ENCODE measurements at regions not wholly inside any gene's neighbourhood (a gene's known extent, or its start where the extent isn't known, plus 50 kb on each side); places are given as distances from the start of the nearest gene placed in this dataset.
"Not testable (repeated sequence)": the region's sequence is repeated elsewhere in the genome, so short reads cannot be mapped to it uniquely, and the experiment has no call there.

DNA sequence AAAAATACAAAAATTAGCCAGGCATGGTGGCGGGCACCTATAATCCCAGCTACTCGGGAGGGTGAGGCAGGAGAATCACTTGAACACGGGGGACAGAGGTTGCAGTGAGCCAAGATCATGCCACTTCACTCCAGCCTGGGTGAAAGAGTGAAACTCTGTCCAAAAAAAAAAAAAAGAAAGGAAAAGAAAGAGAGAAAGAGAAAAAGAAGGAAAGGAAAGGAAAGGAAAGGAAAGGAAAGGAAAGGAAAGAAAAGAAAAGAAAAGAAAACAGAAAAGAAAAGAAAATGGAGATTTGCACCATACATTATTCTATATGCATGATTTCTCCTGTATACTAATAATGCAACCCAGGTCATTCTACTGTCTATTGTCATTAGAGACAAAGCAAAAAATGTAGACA is 421.5 kb downstream of the PCDH19 start:
- DNase-seq (ENCODE audit: low spot score), result not testable (repeated sequence)

- DNase-seq (ENCODE audit: low spot score), result no peak
Observed at GRCh38 chrX:99973572-99974226, 436.4 kb downstream of the PCDH19 start.

DNA sequence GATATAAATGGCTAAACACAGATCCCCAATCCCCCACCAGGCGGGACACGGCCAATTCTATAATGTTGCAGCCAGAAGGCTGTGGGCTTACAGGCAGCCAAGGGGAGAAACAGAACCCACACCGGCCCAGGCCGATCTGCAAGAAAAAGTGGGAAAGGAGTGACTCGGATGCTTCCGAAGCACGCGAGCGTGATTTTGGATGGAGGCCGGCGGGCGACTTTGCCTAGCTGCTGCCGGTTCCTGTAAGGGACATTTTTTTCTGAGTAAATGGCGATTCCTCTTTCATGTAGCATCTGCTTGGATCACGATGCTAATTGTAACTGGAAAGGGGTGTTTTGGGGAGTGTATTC is 470.2 kb downstream of the PCDH19 start:
- DNase-seq (ENCODE audit: low spot score), result no peak

GRCh38 chrX:99939206-99939882 is 470.7 kb downstream of the PCDH19 start:
- not testable (repeated sequence) for DNase-seq (ENCODE audit: low spot score)

DNA sequence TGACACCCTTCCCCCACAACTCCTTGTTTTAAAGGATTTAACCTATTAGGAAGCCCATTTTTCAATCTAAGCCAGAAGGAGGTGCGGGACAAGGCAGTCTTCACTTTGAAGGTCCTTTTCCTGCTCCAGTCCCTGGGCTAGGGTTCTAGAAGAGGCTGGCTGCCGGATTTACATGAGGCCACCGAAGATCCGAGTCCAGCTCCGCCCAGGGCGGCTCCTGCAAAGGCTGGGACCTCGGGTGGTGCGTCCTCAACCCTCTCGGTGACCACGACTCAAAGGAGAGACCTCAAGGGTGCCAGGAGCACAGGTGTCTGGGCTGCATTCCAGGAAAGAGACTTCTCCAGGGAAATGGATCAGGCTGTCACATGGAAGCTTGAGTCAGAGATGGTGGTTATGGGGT is 471.6 kb downstream of the PCDH19 start:
- no peak for DNase-seq (ENCODE audit: low spot score)

DNA sequence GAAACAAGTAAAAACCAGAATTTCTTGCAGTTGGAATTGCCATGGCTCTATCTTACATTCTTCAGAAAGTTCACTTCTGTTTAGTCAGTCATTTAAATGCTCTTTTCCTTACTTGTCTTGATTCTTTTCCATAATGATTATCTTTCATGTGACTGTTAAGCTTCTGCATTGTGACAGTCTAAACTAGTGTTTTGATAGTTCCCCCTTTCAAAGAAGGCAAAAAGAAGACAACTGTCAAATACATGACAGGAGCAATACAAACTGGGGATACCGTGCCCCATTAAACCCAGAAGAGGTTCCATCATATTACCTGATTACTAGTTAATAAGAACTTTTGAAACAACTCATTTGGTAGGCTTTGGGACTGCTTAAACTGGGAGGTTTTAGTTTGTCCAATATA is 476.2 kb downstream of the PCDH19 start:
- no peak for DNase-seq (ENCODE audit: low spot score)

DNA sequence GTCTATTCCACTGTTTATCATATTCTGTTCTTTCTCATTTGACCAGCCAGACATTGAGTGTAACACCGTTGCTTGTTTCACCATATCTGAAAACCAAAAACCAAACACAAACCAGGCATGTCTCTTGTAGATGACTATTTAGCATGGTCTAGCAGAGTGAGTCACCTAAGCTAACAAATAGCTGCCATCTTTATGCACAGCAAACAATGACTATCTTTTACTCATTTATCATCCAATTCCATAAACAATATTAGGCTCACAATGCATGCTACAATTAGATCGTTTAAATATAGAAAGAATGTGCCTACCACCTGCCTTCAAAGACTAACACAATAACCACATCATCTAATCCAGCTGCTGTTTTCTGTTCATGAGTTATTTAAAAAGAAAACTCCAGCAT is 495.4 kb downstream of the PCDH19 start:
- no peak for DNase-seq (ENCODE audit: low spot score)

DNA sequence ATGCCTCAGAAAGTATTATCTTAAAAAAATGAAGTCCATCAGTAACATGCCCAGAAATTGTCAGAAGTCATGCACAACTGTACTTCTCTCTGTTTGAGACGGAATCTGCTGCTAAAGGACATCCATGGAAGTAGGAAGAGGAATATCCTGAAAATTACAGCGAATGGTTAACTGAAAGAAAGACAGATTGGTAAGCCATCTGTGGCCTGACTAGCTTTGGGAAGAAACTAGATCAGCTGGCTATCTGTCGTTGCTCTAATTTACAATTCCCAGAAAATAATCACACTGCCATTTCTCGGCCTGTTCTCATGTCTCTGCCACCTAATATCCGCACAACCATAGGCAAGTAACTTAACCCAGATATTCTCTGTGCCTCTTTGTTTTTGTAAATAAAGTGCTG is 496.5 kb downstream of the PCDH19 start:
- no peak for DNase-seq (ENCODE audit: low spot score)

DNA sequence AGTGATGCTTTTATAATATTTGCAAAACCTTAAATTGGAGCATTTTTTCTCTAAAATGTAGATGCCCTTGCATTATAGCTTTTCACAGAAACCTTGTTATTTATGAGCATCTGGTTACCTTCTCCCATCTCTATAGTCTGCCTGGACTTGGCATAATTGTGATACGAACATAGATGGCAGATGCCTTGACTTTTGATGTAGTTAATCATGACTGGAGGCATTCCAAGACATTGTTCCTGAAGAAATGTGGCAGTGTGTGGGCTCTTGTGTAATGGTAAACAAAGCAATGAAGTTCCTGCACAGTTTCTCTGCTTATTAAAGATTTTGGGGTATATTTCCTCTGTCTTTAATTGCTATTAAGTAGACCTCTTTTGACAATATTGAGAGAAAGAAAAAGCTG is 500.1 kb downstream of the PCDH19 start:
- no peak for DNase-seq (ENCODE audit: low spot score)

GRCh38 chrX:99901091-99901490 is 509.0 kb downstream of the PCDH19 start:
- DNase-seq (ENCODE audit: low spot score), result no peak

DNA sequence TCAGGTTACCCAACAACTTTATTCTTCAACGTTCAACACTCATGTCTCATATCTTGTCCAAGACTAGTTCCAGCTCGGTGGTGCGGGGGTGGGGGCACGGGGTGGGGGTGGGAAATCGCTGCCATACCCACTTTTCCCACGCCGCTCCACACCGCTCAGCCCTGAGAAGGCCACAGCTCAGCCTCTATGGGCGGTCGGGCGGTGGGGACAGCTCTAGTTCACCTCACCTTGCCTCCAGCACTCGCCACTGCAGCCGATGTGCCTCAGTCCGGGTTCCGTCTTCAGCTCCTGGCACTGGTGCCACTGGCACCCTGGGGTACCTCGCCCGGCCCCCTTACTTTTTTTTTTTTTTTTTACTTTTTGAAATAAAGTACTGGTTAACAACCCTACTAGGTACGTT is 522.2 kb downstream of the PCDH19 start:
- DNase-seq (ENCODE audit: low spot score), result no peak

DNA sequence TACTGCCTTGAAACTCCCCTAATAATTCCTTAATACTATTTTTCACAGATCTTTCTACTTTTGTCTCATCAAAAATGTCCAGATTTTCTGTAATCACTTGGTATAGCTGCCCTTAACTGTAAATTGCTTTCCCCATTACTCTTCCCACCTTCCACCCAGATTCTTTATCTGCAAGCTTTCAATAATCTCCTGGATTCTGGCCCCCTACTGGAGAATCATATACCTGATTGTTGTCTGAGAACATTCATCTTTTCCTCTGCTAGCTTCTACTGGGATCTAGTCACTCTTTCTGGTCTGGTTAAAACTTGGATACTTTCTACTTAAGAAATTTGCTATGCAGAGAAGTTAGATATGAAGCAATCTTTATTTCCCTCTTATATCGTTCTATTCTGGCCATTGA is 552.6 kb downstream of the PCDH19 start:
- DNase-seq (ENCODE audit: low spot score), result no peak

DNA sequence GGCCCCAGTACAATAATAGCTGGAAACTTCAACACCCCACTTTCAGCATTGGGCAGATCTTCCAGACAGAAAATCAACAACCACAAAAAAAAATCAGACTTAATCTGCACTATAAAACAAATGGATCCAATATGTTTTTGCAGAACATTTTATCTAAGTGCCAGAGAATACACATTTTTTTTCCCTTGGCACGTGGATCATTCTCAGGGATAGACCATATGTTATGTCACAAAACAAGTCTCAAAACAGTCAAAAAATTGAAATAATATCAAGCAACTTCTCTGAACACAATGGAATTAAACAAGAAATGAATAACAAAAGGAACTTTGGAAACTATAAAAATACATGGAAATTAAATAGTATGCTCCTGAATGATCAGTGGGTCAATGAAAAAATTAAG is 576.3 kb downstream of the PCDH19 start:
- no peak for DNase-seq (ENCODE audit: low spot score)

- DNase-seq (ENCODE audit: low spot score), result no peak
Observed at GRCh38 chrX:99820197-99820596, 589.9 kb downstream of the PCDH19 start.

GRCh38 chrX:99800016-99800415 is 610.1 kb downstream of the PCDH19 start:
- DNase-seq (ENCODE audit: low spot score), result no peak

DNA sequence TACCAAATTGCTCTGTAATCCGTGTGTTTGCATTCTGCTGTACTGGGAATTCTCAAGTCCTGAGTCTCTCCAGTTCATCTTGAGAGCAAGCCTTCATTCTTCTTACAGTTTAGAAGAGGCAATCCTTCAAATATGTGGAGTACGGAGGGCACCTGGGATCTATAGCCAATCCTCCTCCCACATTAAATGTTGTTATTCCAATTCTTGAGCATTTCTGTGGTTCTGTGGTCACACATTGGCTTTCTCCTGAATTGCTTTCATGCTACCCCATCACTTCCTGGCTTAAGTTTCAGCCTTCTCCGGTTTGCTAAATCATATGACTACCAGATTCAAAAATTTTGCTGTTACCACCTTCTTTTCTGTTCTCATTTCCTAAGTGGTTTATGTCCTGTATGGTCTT is 611.1 kb downstream of the PCDH19 start:
- DNase-seq (ENCODE audit: low spot score), result no peak

DNA sequence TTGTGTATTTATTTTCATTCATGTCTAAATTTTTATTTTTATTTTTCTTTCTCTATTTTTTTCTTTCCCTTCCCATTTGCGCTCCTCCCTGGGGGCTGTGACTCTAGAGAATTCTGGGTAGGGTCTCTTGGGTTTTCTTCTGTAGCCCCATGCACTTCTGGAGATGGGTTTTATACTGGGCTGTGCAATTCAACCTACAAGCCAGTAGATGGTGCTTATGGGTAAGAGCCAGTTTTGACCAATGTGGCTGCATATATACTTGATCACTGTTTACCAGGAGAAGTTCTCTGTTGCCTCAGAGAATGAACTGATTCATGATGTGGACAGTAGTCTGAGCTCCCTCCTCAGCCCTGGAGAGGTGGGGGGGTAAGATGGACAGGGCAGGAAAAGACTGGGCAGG is 614.6 kb downstream of the PCDH19 start:
- DNase-seq (ENCODE audit: low spot score), result no peak

- DNase-seq (ENCODE audit: low spot score), result no peak
Observed at GRCh38 chrX:99782516-99783040, 627.5 kb downstream of the PCDH19 start.

DNA sequence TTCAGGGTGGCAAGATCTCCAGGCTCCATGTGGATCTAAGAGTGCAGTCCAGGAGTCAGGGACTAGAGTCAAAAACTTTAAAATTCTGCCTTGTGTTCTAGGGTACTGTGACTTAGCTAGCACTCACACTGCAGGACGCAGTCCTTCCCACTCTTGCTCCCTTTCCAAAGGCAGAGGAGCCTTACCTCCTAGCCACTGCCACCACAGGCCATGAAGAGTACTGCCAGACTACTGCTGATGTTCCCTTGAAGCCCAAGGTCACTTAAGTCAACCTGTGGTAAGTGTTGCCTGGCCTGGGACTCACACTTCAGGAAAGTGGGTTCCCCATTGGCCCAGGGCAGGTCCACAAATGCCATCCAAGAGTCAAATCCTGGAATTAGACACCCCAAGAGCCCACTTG is 632.2 kb downstream of the PCDH19 start:
- DNase-seq (ENCODE audit: low spot score), result no peak

GRCh38 chrX:99761731-99762130 is 648.3 kb downstream of the PCDH19 start:
- no peak for DNase-seq (ENCODE audit: low spot score)

GRCh38 chrX:99752776-99753175 is 657.3 kb downstream of the PCDH19 start:
- no peak for DNase-seq (ENCODE audit: low spot score)

DNA sequence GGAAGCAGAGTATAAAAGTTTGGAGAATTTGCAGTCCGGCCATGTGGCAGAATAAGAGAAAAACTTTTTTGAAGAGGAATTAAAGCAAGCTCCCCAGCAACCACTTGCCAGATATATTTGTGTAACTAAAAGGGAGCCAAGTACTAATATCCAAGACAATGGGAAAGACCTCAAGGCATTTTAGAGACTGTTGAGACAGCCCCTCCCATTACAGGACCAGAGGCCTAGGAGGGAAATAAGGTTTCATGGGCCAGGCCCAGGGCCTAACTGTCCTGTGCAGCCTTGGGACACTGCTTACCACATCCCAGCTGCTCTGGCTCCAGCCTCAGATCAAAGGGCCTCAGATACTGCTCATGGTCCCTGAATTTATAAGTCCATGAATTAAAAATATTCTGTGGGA is 659.4 kb downstream of the PCDH19 start:
- DNase-seq (ENCODE audit: low spot score), result no peak

DNA sequence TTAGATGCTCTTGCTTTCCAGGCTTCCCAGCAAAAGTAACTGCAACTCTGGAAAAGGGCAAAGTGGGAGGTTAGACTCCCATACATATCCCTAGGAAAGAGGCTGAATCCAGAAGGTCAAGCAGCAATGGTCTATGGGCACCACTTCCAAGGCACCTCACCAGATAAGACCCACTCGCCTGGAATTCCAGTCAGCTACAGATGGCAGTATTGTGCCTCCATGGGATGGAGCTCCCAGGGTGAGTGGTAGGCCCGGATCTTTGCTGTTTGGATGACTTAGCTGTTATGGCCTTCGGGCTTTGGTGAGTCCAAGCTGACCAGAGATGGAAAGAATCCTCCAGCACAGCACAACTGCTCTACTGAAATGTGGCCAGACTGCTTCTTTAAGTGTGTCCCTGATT is 688.0 kb downstream of the PCDH19 start:
- DNase-seq (ENCODE audit: low spot score), result no peak

DNA sequence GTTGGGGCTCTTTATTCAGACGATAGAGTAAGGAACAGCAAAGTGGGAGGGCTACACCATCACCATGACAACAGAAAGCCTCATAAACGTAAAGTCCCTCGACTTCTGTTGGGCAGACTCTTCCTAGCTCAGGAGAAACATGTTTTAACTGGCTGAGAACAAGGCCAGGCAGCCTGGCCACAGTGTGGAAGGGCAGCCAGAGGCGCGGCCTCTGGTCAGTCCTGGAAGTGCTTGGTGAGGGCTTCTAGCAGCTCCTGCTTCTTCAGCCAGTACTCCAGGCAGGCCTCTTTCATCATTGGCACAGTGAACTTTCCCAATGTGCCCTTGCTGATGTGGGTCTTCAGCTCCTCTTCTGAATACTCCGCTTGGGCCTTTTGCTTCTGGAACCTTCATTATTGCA is 690.9 kb downstream of the PCDH19 start:
- DNase-seq (ENCODE audit: low spot score), result no peak

Data from D341Med (cell line).